ENCODE measurements at regions not wholly inside any gene's neighbourhood (a gene's known extent, or its start where the extent isn't known, plus 50 kb on each side); places are given as distances from the start of the nearest gene placed in this dataset.

DNA sequence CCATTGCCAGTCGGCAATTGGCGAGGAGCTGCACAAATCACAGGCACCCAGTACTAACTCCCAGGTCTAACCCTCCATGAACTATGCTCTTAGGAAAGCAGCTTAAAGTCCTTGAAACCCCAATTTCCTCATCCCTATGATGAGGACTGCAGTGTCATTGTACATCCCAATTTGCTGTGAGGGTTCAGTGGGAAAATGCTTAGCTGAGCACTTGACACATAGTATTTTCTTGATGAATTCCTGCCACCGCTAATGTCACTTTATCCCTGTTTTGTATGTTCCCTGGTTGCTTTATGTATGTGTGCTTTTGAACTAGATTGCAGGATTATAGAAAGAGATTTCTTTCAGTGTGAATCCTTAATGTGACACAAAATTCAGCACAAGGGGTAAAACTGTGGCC lies 161.5 kb upstream of the RBFOX1 start (continued):
- TF ChIP-seq ZNF646 (CRISPR knock-in tag; IDR thresholded peaks at IDR 0.05): no peak
- TF ChIP-seq, protein P1, sequence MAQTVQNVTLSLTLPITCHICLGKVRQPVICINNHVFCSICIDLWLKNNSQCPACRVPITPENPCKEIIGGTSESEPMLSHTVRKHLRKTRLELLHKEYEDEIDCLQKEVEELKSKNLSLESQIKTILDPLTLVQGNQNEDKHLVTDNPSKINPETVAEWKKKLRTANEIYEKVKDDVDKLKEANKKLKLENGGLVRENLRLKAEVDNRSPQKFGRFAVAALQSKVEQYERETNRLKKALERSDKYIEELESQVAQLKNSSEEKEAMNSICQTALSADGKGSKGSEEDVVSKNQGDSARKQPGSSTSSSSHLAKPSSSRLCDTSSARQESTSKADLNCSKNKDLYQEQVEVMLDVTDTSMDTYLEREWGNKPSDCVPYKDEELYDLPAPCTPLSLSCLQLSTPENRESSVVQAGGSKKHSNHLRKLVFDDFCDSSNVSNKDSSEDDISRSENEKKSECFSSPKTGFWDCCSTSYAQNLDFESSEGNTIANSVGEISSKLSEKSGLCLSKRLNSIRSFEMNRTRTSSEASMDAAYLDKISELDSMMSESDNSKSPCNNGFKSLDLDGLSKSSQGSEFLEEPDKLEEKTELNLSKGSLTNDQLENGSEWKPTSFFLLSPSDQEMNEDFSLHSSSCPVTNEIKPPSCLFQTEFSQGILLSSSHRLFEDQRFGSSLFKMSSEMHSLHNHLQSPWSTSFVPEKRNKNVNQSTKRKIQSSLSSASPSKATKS (CRISPR knock-in tag; IDR thresholded peaks at IDR 0.05): no peak
- TF ChIP-seq, protein P2, sequence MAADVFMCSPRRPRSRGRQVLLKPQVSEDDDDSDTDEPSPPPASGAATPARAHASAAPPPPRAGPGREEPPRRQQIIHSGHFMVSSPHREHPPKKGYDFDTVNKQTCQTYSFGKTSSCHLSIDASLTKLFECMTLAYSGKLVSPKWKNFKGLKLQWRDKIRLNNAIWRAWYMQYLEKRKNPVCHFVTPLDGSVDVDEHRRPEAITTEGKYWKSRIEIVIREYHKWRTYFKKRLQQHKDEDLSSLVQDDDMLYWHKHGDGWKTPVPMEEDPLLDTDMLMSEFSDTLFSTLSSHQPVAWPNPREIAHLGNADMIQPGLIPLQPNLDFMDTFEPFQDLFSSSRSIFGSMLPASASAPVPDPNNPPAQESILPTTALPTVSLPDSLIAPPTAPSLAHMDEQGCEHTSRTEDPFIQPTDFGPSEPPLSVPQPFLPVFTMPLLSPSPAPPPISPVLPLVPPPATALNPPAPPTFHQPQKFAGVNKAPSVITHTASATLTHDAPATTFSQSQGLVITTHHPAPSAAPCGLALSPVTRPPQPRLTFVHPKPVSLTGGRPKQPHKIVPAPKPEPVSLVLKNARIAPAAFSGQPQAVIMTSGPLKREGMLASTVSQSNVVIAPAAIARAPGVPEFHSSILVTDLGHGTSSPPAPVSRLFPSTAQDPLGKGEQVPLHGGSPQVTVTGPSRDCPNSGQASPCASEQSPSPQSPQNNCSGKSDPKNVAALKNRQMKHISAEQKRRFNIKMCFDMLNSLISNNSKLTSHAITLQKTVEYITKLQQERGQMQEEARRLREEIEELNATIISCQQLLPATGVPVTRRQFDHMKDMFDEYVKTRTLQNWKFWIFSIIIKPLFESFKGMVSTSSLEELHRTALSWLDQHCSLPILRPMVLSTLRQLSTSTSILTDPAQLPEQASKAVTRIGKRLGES (CRISPR knock-in tag; IDR thresholded peaks at IDR 0.05; ENCODE audit: borderline replicate concordance): no peak

All from HepG2 (cell line).